GM18907 (cell line): ENCODE measurements at regions not wholly inside any gene's neighbourhood (a gene's known extent, or its start where the extent isn't known, plus 50 kb on each side); places are given as distances from the start of the nearest gene placed in this dataset.

Source experiments
- ATAC-seq: cut with Tn5 transposase; IDR thresholded peaks from one replicate; pipeline ENCODE4 v1.9.1; 2021; ENCODE audit warnings: mild to moderate bottlenecking, moderate library complexity; ENCODE audit not compliant: unreplicated experiment

GRCh38 chr2:120894966-120895365 lies 159.3 kb downstream of the GLI2 start:
- no peak for ATAC-seq

DNA sequence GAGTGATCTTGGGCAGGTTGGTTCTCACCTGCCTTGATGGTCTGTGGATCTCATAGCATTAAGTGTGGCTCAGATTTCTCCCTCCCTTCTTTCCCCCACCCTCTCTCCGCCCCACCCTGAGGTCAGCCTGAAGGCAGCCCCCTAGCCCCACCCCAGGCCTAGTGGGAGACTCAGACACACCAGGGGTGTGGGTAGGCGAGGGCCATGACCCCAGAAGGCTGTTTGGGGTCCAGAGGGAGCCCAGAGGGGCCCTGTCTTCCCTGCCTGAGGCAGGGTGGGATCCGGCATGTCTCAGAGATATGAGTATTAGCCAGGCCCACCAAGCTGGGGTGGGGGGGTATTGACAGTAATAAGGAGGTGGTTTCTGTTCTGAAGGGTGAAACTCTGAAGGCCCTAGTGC lies 160.5 kb downstream of the GLI2 start:
- no peak for ATAC-seq

DNA sequence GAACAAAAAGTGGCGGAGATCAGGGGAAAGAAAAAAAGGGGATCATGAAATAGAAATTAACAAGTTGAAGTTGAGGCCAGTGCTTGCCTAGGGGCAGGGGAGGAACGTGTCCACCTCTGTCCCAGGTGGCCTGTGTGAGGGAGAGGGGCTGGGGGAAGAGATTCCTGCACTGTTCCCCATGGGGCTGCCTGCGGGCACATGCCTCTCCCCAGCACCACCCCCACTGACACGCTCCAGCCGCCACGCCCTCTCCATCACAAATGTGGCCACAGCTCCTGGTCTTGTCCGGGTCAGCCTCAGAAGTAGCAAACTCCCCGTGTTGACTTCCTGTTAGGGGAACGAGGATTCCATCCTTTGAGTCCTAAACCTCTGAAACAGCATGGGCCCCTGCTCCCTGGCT lies 161.2 kb downstream of the GLI2 start:
- ATAC-seq: no peak

- no peak for ATAC-seq
Measured at GRCh38 chr2:120897399-120897798, 161.7 kb downstream of the GLI2 start.

GRCh38 chr2:120898496-120898895 lies 162.8 kb downstream of the GLI2 start:
- ATAC-seq: no peak

DNA sequence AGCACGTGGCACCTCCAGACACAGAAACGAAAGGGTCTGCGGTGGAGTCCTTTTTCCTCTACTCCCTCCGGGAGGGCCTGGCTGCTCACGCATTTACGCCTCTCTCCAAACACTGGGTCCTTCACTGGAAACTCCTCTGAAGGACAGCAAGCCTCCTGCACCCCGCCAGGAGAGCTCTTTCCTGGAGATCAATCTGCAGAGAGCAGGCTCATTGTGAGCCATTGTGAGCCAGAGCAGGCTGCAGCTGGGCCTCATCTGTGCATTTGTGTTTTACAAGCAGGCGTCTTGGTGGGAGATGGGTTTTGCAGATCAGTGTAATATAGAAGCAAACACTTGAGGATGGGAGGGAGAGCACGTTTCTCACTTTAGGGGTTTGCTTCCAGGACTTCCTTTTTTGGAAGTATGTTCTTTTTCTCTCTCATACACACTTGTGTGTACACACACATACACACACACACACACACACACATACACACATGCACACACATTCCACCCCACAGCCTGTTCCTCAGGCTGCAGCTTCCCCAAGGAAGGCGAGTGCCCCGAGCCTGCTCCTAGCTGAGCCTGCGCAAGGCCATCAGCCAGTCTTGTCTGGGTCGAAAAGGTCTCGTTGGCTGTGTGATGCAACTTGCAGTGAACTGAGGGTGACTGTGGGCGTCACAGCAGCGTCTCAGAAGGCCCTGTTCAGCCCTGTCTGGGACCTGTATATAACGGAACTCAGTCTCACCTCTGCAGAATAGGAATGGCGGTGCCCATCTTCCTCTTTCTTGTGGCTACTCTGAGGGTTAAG lies 163.5 kb downstream of the GLI2 start:
- no peak for ATAC-seq

- no peak for ATAC-seq
Measured at GRCh38 chr2:120899771-120900170, 164.1 kb downstream of the GLI2 start.

GRCh38 chr2:120901201-120901600 lies 165.5 kb downstream of the GLI2 start:
- no peak for ATAC-seq

- ATAC-seq: no peak
Measured at GRCh38 chr2:120902592-120902991, 166.9 kb downstream of the GLI2 start.

DNA sequence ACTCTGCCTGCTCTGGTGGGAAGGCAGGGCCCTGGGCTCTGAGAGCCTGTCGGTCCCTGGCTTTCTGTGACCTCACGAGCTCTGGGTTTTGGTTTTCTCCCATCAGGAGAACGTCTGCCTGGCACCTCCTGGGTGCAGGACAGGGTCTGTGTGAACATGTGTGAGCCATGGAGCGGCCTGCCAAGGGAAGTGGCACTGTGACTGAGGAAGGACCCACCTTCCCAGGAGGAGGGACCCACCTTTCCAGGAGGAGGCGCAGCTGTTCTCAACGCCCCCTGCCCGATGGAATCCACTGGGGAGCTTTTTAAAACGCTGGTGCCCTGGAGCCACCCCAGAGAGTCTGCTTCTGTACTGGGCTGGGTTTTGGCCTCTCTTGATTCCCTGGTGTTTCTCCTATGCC lies 168.7 kb downstream of the GLI2 start:
- ATAC-seq: no peak

DNA sequence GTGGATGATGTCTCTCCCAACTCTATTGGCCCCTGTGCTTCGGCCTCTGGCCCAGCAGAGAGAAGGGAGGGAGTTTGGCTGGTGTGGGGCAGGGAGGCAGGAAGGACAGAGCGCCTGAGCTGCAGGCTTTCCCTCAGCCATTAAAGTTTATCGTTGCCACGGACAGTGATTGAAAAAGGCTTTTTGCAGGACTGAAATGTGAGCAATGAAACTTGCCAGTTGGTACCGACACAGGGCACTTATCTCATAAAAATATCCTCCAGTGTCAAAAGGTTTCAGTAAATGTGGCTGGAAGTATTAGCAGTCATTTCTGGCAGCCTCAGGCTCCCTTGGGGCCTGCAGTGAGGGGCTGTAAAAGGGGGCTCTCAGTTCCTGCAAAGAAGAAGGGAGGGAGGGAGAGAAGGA lies 169.2 kb downstream of the GLI2 start:
- ATAC-seq: no peak

DNA sequence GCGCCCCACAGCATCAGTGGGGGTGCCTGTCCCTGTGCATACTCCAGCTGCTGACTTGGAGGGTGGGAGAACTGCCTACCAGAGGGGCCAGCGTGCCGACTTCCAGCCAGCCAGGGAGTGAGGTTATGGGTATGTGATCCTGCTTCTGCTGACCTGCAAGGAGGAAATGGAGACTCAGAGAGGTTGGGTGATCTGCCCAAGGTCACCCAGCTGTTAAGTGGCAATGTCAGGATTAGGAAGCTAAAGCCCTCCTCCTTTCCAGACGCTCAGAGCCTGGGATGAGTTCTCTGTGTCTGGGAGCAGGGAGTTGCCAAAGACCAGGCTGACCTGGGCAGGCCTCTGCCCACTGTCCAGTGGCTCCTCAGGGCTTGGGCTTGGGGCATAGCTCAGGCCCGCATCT lies 169.6 kb downstream of the GLI2 start:
- no peak for ATAC-seq

DNA sequence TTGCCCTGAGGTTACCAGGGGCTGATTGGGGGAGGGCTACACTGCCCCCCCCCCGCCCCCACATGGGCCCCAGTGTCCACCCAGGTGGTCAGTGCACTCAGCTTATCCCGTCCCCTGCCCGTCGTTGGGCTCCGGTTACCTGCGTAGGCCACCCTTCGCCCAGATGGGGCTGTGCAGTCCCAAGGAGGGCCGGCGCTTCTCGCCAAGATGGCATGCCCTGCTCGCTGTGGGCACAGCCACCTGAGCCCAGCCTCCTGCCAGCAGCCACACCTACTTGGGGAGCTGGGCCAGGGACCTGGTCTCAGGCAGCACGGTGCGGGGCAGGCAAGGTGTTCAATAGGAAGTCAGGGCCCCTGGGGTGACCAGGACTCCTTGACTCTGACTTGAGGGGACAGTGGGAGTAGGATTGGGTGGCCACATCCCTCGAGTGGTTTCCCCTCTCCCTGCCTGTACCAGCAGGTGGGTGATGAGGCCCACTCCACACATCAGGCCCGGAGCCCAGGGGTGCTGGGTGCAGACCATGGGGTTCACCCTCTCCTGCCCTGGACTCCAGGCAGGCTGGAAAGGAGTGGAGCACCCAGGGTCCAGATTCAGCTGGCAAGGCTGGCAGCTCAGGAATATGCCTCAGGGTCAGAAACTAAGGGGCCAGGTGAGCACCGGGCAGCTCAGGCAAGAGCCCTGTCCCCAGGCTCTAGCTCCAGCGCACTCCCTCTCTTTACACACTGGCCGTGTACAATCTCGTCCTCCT lies 170.3 kb downstream of the GLI2 start:
- ATAC-seq: no peak

DNA sequence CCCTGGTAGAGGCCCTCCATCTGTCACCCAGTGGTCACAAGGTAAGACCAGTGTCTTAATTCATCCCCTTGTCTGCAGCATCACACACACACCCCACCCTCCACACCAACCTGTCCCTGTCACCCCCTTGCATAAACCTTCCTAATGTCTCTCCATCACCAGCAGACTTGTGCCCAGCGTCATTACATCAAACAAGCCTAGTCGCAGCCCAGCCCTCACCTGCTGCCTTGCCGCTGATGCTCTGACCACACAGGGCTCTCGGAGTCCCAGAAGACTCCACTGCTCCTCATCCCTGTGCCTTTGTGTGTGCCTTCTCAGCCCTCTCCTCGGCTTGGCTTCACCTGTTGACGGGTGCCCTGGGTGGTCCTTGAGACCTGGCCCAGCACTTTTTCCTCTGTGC lies 171.2 kb downstream of the GLI2 start:
- ATAC-seq: no peak

- no peak for ATAC-seq
Measured at GRCh38 chr2:120907822-120908221, 172.2 kb downstream of the GLI2 start.

GRCh38 chr2:120908314-120908975 lies 172.8 kb downstream of the GLI2 start:
- no peak for ATAC-seq

DNA sequence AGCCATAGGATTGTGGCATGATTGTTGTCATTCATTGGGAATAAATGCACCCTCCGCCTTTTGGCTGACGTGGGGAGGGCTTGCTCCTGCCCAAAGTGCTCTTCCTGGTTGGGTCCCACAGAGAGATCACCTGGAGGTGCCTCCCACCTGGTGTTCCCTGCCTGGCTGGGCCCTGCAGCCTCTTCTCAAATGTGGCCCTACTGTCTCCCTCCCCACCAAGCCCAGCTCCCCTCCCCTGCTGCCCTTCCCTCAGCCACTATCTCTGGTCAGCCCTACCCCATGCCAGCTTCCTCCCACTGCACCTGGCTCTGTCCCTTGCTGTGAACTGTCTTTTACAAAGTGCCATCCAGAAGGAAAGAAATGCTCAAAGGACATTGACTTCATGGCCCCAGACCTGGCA lies 173.4 kb downstream of the GLI2 start:
- ATAC-seq: no peak

DNA sequence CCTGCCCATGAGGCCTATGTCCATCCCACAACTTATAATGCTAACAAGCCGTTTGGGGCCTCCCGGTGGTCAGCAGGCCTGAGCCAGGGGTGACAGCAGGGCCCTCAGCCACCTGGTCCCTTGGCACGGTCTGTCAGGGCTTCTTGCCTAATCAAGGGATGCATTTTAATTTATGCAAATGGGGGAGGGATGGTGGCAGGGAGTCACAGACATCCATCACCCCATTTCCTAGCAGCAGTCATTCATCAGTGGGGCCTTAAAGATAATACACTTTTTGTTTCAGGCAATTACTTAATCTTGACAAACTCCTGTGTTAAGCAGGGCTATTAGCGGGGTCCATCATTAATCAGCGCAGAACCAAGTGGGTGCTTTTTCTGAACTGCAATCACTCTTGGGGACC lies 174.5 kb downstream of the GLI2 start:
- no peak for ATAC-seq

DNA sequence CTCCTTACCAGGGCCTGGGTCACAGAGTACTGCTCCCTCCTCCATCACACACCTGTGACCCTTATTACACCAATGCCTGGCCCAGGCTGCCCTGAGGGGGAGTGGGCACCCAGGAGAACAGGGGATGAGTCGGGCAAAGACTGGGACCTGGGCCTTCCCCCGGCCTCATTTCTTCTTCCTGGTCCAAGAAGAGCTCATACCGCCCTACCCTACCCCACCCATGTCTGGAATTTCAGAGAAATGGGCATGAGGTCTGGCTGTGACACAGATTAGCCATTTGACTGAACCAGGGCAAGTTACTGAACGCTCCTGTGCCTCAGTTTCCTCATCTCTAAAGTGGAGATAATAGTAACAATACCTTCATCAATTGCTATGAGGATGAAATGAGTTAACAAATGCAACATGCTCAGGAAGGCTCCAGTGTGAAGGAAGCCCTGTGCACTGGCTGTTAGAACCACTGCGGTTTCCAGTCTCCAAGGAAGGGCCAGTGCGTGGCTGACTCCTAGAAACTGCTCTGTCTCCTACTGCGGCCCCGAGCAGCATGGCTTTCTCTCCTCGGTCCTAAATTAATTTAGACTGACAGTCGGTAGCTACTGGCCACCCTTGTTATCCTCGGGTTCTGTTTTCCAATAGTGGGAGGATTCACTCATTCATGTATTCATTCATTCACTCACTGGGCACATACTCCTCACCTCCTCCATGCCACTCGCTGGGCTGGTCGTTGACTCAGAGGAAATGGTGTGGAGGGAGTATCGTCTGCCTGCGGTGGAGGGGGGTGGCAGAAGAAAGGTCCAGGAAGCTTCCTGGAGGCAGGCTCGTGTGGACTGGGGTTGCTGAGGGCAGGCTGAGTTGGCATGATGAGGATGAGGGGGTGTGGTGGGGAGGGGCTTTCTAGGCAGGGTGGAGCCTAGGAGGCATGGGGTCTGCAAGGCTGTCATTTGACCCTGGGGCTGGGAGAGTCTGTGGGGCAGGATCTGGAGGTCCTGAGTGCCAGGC lies 175.6 kb downstream of the GLI2 start:
- no peak for ATAC-seq

DNA sequence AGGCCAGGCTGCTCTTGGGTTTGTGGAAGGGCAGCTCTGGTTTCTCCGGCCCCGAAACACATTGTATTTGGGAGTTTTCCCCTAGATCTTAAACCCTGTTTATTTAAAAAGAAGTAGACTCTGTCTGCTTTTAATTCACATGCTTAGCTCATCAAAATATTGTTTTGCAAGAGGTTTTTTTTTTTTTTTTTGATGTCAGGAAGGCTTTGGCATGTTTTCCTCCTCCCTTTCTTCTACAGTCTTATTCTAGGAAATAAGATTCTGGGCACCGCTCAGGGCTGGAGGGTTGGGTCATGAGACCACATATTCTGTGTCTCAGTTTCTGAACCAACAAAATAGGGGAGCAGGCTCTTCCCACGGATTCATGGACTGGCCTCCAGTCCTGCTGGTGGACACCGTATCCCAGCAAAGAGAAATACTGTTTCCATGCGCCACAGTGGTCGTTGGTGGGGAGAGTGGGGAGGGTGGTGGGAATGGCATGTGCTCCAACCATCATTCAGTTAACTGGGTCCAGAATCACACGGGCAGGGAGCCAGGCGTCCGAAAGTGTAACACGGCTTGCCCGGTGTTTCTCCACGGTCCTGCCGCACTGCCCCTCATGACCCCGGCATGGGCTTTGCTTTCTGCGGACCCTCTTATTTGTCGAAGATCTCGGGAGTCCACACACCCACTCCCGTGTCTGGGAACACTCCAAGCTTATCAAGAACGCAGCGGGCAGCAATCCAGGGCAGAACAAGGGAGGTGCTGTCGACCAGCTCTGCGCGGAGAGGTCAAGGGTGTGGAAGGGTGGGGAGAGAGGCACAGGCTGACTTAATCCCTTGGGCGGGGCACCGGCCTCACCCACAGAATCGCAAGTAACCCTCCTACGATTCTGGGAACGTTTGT lies 176.7 kb downstream of the GLI2 start:
- no peak for ATAC-seq
